ENCODE measurements at regions not wholly inside any gene's neighbourhood (a gene's known extent, or its start where the extent isn't known, plus 50 kb on each side); places are given as distances from the start of the nearest gene placed in this dataset.
A peak's percentile ranks its signal among the peaks of the same experiment; 100 is the strongest.

- TF ChIP-seq CTCF (IDR thresholded peaks at IDR 0.05; ENCODE audit: insufficient read depth, low read length): no peak
- DNase-seq (ENCODE audit: low read depth): no peak
- H3K4me3 ChIP-seq (ENCODE audit: low read depth, low read length): no peak overlapping the region
Observed at GRCh38 chr6:95071464-95071863, 505.9 kb upstream of the MANEA start.

- no peak for DNase-seq (ENCODE audit: low read depth)
- TF ChIP-seq CTCF (IDR thresholded peaks at IDR 0.05; ENCODE audit: insufficient read depth, low read length): no peak
- no peak overlapping the region for H3K4me3 ChIP-seq (ENCODE audit: low read depth, low read length)
Observed at GRCh38 chr6:95078457-95078856, 498.9 kb upstream of the MANEA start.

GRCh38 chr6:95081231-95081630 is 496.1 kb upstream of the MANEA start:
- no peak for DNase-seq (ENCODE audit: low read depth)
- TF ChIP-seq CTCF (IDR thresholded peaks at IDR 0.05; ENCODE audit: insufficient read depth, low read length): no peak

GRCh38 chr6:95081949-95082348 is 495.4 kb upstream of the MANEA start:
- TF ChIP-seq CTCF (IDR thresholded peaks at IDR 0.05; ENCODE audit: insufficient read depth, low read length): no peak
- H3K4me3 ChIP-seq (ENCODE audit: low read depth, low read length): no peak overlapping the region
- DNase-seq (ENCODE audit: low read depth): no peak

More at GRCh38 chr6:95081231-95081630, 496.1 kb upstream of the MANEA start:
- H3K4me3 ChIP-seq (ENCODE audit: low read depth, low read length): no peak overlapping the region

GRCh38 chr6:95083506-95083905 is 493.8 kb upstream of the MANEA start:
- DNase-seq (ENCODE audit: low read depth): no peak
- H3K4me3 ChIP-seq (ENCODE audit: low read depth, low read length): no peak overlapping the region
- no peak for TF ChIP-seq CTCF (IDR thresholded peaks at IDR 0.05; ENCODE audit: insufficient read depth, low read length)

GRCh38 chr6:95084867-95085266 is 492.5 kb upstream of the MANEA start:
- TF ChIP-seq CTCF (IDR thresholded peaks at IDR 0.05; ENCODE audit: insufficient read depth, low read length): no peak
- H3K4me3 ChIP-seq (ENCODE audit: low read depth, low read length): no peak overlapping the region
- DNase-seq (ENCODE audit: low read depth): no peak

- H3K4me3 ChIP-seq (ENCODE audit: low read depth, low read length): no peak overlapping the region
- no peak for TF ChIP-seq CTCF (IDR thresholded peaks at IDR 0.05; ENCODE audit: insufficient read depth, low read length)
- peak; percentile 91 for DNase-seq (ENCODE audit: low read depth)
Observed at GRCh38 chr6:95087394-95088097, 489.8 kb upstream of the MANEA start.

All from fibroblast of the aortic adventitia (primary cell).